ENCODE measurements at regions not wholly inside any gene's neighbourhood (a gene's known extent, or its start where the extent isn't known, plus 50 kb on each side); places are given as distances from the start of the nearest gene placed in this dataset.

DNA sequence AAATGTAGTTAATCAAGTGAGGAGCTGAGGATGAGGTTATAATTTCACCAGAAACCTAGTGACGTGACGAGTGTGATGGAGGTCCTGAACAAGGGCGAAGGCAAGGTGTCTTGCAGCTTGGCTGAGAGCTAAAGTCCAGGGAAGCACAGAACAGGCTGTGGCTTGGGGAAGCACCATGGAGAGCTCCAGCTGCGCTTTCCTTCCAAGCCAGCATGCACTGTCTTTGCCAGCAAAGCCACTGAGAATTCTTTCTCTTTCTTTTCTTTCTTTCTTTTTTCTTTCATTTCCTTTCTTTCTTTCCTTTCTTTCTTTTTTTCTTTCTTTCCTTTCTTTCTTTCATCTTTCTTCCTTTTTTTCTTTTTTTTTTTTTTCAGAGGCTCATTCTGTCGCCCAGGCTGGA is 239.3 kb downstream of the FBXO15 start:
- TF ChIP-seq, protein P1, sequence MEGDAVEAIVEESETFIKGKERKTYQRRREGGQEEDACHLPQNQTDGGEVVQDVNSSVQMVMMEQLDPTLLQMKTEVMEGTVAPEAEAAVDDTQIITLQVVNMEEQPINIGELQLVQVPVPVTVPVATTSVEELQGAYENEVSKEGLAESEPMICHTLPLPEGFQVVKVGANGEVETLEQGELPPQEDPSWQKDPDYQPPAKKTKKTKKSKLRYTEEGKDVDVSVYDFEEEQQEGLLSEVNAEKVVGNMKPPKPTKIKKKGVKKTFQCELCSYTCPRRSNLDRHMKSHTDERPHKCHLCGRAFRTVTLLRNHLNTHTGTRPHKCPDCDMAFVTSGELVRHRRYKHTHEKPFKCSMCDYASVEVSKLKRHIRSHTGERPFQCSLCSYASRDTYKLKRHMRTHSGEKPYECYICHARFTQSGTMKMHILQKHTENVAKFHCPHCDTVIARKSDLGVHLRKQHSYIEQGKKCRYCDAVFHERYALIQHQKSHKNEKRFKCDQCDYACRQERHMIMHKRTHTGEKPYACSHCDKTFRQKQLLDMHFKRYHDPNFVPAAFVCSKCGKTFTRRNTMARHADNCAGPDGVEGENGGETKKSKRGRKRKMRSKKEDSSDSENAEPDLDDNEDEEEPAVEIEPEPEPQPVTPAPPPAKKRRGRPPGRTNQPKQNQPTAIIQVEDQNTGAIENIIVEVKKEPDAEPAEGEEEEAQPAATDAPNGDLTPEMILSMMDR (IDR thresholded peaks at IDR 0.05): no peak
- TF ChIP-seq POLR2AphosphoS5 (IDR thresholded peaks at IDR 0.05): no peak
- no peak for TF ChIP-seq EP300 (IDR thresholded peaks at IDR 0.05)
- TF ChIP-seq POLR2A (IDR thresholded peaks at IDR 0.05): no peak
